Stomach (tissue), 8 donors: ENCODE measurements at regions not wholly inside any gene's neighbourhood (a gene's known extent, or its start where the extent isn't known, plus 50 kb on each side); places are given as distances from the start of the nearest gene placed in this dataset.

Experiments used
- DNase-seq, 2 donors: peaks; one replicate each; pipeline versions ENCODE4 v3.0.0 to v3.0.0-alpha.2; 2013 to 2019
- H3K27ac ChIP-seq, 5 donors: fragments of 200-600 bp in 4 of 5; sonication (generic) in 4 of 5; one replicate each; pipeline ENCODE4 v1.5.1; 2013 to 2019; ENCODE audit warnings: mild to moderate bottlenecking in 1 of 5, moderate library complexity in 1 of 5
- H3K27me3 ChIP-seq, 3 donors: fragments of 200-600 bp; sonication (generic); one replicate each; pipeline ENCODE4 v1.5.1; 2017 to 2019; ENCODE audit warnings: mixed run types in 1 of 3
- H3K36me3 ChIP-seq, 4 donors: fragments of 200-600 bp; sonication (generic); 1 replicate in 3 of 4; 2 replicates in 1 of 4; pipeline ENCODE4 v1.5.1; 2016 to 2019
- H3K4me1 ChIP-seq, 4 donors: fragments of 200-600 bp; sonication (generic); one replicate each; pipeline ENCODE4 v1.5.1; 2016 to 2019
- H3K4me3 ChIP-seq, 4 donors: fragments of 200-600 bp; sonication (generic) in 3 of 4; one replicate each; pipeline ENCODE4 v1.5.1; 2016 to 2019; ENCODE audit warnings: mild to moderate bottlenecking in 1 of 4
- H3K9me3 ChIP-seq, 4 donors: fragments of 200-600 bp; sonication (generic); one replicate each; pipeline ENCODE4 v1.5.1; 2016 to 2019
- EP300 ChIP-seq: sonication (generic); formaldehyde crosslinking; IDR thresholded peaks from one replicate; pipeline ENCODE4 v1.6.1; 2017; ENCODE audit warnings: antibody characterized with exemption
- POLR2A ChIP-seq, 4 donors: fragments of 450-650 bp; IDR thresholded peaks; one replicate each; pipeline ENCODE4 v1.6.1; 2016; ENCODE audit warnings: antibody characterized with exemption in 4 of 4, control low read depth in 2 of 4, mild to moderate bottlenecking in 1 of 4, moderate library complexity in 1 of 4
- POLR2AphosphoS5 ChIP-seq, 3 donors: sonication (generic); formaldehyde crosslinking; IDR thresholded peaks; one replicate each; pipeline ENCODE4 v1.6.1; 2016; ENCODE audit warnings: antibody characterized with exemption in 3 of 3
- WGBS, 5 donors: extraction: QIAGEN DNeasy Blood & Tissue Kit in 3 of 5; methylation state at CpG; one replicate each; pipeline versions ENCODE4 v1.1.5 to v1.1.7; 2013 to 2018; 5-methylcytosine and 5-hydroxymethylcytosine counted together
- intact Hi-C: fragments of 100-400 bp; cut with DNase I; formaldehyde crosslinking; loops from one replicate; pipeline ENCODE4 v1.15.1; 2023; ENCODE audit warnings: low total_unique reads
- TF ChIP-seq, protein P1 (sequence below), 7 experiments: fragments of 450-650 bp in 4 of 7; fragments of 200-600 bp in 3 of 7; sonication (generic) in 3 of 7; IDR thresholded peaks; one replicate each; pipeline ENCODE4 v1.5.1; 2016 to 2019; ENCODE audit warnings: antibody characterized with exemption in 7 of 7, control low read depth in 2 of 7, mild to moderate bottlenecking in 1 of 7
- donor health status: healthy with polysubstance abuse.
- donor health status: Bipolar disorder and iron deficiency.
- donor health status: healthy.

DNA sequence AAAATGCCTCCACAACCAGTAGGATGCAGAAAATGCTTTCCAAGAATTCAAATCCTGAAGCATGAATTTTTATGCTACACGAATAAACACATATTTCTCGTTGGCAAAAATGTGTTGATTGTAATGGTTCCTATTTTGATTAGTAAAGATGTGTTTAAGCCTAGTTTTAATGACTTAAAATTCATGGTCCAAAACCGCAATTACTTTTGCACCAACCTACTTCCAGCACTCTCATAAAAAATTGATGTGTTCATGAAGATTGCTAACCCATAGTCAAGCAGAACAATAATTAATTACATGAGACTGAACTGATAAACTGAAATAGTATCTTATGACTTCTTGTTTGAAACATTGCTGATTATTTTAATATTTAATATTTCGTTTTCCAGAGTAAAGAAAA, 828.8 kb downstream of the CCSER2 start:
- Histone ChIP-seq H3K4me1 (no peaks in the 10 kb centered on the region), H3K27ac (no peak overlapping the region), H3K27me3 (no peaks in the 10 kb centered on the region), H3K36me3 (no peaks in the 10 kb centered on the region), H3K9me3 (no peaks in the 10 kb centered on the region), H3K4me3 (no peak overlapping the region)
- TF ChIP-seq EP300 (no peak), POLR2A (IDR thresholded peaks at IDR 0.05) (no peak), POLR2AphosphoS5 (IDR thresholded peaks at IDR 0.05) (no peak)
- TF ChIP-seq, protein P1, sequence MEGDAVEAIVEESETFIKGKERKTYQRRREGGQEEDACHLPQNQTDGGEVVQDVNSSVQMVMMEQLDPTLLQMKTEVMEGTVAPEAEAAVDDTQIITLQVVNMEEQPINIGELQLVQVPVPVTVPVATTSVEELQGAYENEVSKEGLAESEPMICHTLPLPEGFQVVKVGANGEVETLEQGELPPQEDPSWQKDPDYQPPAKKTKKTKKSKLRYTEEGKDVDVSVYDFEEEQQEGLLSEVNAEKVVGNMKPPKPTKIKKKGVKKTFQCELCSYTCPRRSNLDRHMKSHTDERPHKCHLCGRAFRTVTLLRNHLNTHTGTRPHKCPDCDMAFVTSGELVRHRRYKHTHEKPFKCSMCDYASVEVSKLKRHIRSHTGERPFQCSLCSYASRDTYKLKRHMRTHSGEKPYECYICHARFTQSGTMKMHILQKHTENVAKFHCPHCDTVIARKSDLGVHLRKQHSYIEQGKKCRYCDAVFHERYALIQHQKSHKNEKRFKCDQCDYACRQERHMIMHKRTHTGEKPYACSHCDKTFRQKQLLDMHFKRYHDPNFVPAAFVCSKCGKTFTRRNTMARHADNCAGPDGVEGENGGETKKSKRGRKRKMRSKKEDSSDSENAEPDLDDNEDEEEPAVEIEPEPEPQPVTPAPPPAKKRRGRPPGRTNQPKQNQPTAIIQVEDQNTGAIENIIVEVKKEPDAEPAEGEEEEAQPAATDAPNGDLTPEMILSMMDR (IDR thresholded peaks at IDR 0.05), result no peak
- DNase-seq, result no peak
- intact Hi-C loops, result no loop called here
- 75 to 88% (median 80%) methylated on average over 4 of the region's 4 CpGs for WGBS, 5 donors

DNA sequence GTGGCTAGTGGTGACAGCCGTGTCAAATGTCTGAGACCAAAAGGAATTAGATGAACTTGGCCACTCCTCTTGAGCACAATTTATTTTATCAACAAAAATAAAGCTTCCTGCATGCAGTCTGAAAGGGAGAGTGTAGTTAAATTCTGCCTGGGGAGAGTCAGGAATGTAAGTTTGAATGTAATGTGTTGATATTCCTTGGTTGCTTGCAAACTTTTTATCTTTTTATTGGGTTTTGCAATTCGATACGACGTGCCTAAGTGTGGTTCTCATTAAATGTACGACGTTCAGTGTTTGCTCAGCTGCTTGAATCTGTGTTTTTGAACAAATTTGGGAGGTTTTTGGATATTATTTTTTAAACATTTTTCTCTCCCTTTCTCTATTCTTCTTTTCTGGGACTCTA, 839.9 kb downstream of the CCSER2 start:
- no peak for DNase-seq
- Histone ChIP-seq H3K4me3 (no peak overlapping the region), H3K27me3 (no peaks in the 10 kb centered on the region), H3K36me3 (no peaks in the 10 kb centered on the region), H3K27ac (no peak overlapping the region), H3K9me3 (no peaks in the 10 kb centered on the region), H3K4me1 (no peaks in the 10 kb centered on the region)
- TF ChIP-seq POLR2A (IDR thresholded peaks at IDR 0.05), result no peak
- WGBS, 5 donors, result 53 to 72% (median 62%) methylated on average over 6 of the region's 6 CpGs
- intact Hi-C loops, result no loop called here

DNA sequence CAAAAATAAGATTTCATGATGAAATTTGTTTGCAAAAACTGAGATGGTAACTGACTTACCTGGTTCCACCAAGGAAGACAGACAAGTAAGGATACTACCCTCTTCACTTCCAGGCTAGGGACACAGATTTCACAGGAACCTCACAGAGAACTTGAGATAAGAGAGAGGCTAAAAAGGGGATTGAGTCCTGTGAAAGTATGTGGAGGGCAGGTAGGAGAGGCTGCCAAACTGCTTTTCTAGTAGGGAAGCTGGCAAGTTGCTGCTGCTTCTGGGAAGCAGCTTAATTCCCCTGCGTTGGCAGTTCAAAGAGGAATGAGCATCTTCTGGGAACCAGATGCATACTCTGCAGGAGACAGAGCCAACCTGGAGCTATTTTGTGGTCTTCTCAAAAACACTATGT, 841.6 kb downstream of the CCSER2 start:
- H3K36me3 ChIP-seq, result no peaks in the 10 kb centered on the region
- no peak for DNase-seq
- no peaks in the 10 kb centered on the region for H3K27me3 ChIP-seq
- no peak overlapping the region for H3K27ac ChIP-seq
- no peaks in the 10 kb centered on the region for H3K9me3 ChIP-seq
- WGBS, 5 donors, result 43 to 73% (median 63%) methylated on average over 1 of the region's 1 CpG
- H3K4me3 ChIP-seq, result no peak overlapping the region
- no peaks in the 10 kb centered on the region for H3K4me1 ChIP-seq
- intact Hi-C loops, result no loop called here
- TF ChIP-seq, protein P1 (IDR thresholded peaks at IDR 0.05), result no peak
- TF ChIP-seq EP300 (no peak), POLR2A (IDR thresholded peaks at IDR 0.05) (no peak), POLR2AphosphoS5 (IDR thresholded peaks at IDR 0.05) (no peak)

DNA sequence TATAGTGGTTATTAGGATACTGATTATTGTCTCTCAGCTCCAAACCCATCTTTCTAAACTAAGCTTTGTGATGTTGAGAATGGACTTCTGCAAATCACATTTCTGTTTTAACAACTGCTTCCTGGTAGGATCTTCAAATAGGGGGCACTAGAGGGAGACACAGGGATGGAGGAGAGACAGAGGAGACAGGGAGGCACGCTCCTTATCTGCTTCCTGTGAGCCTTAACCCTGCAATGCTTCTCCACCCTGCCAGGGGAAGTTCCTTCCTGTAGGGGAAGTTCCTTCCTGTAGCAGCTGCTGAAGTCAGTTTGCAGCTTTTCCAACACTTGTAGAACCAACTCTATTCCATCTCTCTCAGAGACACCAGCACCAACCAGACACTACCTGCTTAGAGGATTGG, 847.2 kb downstream of the CCSER2 start:
- no peak for TF ChIP-seq POLR2A (IDR thresholded peaks at IDR 0.05)
- TF ChIP-seq POLR2AphosphoS5 (IDR thresholded peaks at IDR 0.05), result no peak
- TF ChIP-seq, protein P1 (IDR thresholded peaks at IDR 0.05), result no peak
- TF ChIP-seq EP300, result no peak
- Histone ChIP-seq H3K27ac (no peak overlapping the region), H3K9me3 (no peaks in the 10 kb centered on the region), H3K4me3 (no peak overlapping the region), H3K36me3 (no peaks in the 10 kb centered on the region), H3K4me1 (no peaks in the 10 kb centered on the region), H3K27me3 (no peaks in the 10 kb centered on the region)
- intact Hi-C loops, result no loop called here
- WGBS, 5 donors, result 6 to 17% (median 13%) methylated on average over 1 of the region's 1 CpG
- no peak for DNase-seq

DNA sequence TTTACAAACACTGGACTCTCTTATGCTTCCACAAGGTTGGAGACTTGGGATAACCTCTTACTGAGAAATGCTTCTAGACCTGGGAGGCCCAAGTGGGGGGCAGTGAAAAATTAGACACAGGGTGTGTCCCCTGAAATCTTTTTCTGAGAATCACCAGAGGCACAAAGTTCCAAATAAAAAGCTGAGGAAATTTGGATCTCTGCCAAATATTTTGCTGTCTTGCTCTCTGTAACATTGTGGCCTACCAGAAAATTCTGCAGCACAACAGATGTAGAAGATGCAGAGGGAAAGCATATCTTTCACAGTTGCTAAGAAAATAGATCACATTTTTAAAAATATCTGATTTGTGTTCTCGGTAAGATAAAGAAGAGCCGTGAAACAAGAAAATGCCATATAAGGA, 849.4 kb downstream of the CCSER2 start:
- Histone ChIP-seq H3K4me3 (no peak overlapping the region), H3K4me1 (no peaks in the 10 kb centered on the region), H3K27ac (no peak overlapping the region), H3K27me3 (no peaks in the 10 kb centered on the region), H3K36me3 (no peaks in the 10 kb centered on the region), H3K9me3 (no peaks in the 10 kb centered on the region)
- no peak for DNase-seq
- TF ChIP-seq EP300, result no peak
- TF ChIP-seq, protein P1 (IDR thresholded peaks at IDR 0.05), result no peak
- no peak for TF ChIP-seq POLR2A (IDR thresholded peaks at IDR 0.05)
- TF ChIP-seq POLR2AphosphoS5 (IDR thresholded peaks at IDR 0.05), result no peak
- 81 to 96% (median 90%) methylated on average over 2 of the region's 2 CpGs for WGBS, 5 donors
- intact Hi-C loops, result no loop called here
